ENCODE measurements at regions not wholly inside any gene's neighbourhood (a gene's known extent, or its start where the extent isn't known, plus 50 kb on each side); places are given as distances from the start of the nearest gene placed in this dataset.

DNA sequence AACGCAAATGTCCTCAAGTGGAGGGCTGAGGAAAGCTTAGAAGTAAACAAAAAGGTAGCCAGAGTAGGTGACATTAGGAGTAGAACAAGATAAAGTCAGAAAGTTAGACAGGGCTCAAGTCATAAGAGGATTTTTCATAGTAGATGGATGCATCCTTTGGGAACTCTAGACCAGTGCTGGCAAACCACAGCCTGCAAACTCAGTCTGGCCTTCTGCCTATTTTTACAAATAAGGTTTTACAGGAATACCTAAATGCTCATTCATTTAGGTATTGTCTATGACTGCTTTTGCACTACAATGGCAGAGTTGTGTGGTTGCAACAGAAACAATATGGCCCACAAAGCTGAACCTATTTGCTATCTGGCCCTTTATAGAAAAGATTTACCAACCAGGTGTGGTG lies 116.0 kb upstream of the HMHB1 start:
- H3K4me1 ChIP-seq, result peaks cover 0 to 41% (median 15%) of the 10 kb centered on the region in 12 donors
- no peaks in the 10 kb centered on the region for H3K27me3 ChIP-seq
- intact Hi-C loops (cut with DNase I), result no loop called here
- DNase-seq (no peak), ATAC-seq (no peak)
- H3K4me3 ChIP-seq, result no peak overlapping the region
- WGBS, 4 donors, result 65 to 83% (median 74%) methylated on average over 1 of the region's 1 CpG
- no peaks in the 10 kb centered on the region for H3K36me3 ChIP-seq
- H3K9me3 ChIP-seq, result no peaks in the 10 kb centered on the region
- TF ChIP-seq, protein P1, sequence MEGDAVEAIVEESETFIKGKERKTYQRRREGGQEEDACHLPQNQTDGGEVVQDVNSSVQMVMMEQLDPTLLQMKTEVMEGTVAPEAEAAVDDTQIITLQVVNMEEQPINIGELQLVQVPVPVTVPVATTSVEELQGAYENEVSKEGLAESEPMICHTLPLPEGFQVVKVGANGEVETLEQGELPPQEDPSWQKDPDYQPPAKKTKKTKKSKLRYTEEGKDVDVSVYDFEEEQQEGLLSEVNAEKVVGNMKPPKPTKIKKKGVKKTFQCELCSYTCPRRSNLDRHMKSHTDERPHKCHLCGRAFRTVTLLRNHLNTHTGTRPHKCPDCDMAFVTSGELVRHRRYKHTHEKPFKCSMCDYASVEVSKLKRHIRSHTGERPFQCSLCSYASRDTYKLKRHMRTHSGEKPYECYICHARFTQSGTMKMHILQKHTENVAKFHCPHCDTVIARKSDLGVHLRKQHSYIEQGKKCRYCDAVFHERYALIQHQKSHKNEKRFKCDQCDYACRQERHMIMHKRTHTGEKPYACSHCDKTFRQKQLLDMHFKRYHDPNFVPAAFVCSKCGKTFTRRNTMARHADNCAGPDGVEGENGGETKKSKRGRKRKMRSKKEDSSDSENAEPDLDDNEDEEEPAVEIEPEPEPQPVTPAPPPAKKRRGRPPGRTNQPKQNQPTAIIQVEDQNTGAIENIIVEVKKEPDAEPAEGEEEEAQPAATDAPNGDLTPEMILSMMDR (IDR thresholded peaks at IDR 0.05), result no peak
- no peak for TF ChIP-seq POLR2A (IDR thresholded peaks at IDR 0.05)
- no peak overlapping the region for H3K27ac ChIP-seq

DNA sequence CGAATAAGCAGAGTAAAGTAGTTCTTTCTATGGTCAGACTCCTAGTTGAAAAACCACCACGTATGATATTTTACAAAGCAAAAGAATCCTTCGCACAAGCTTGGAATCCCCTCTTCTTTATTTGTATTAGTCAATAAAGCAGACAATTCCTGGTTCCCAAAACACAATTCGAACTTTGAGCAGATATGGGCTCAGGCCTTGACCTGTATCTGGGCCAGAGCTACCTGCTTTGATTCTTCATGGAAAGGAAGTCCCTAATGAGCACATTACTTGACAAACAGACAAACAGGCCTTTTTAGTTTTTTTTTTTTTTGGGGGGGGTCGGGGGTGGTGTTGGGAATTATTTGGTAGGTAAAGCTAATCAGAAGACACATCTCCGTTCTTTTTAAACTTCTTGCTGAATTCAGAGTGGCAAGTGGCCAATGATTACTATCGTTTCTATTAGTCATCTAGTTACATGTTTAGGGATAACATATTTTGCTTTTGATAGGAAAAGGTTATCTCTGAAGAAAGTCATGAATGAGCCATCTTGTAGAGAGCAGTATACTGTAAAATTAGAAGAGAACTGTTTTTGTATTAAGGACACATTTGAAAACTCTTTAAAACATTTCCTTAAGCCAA lies 116.6 kb upstream of the HMHB1 start:
- Histone ChIP-seq H3K36me3 (no peaks in the 10 kb centered on the region), H3K4me3 (no peak overlapping the region), H3K9me3 (peaks cover 0 to 3% (median 0%) of the 10 kb centered on the region in 12 donors), H3K27ac (no peak overlapping the region), H3K27me3 (no peaks in the 10 kb centered on the region), H3K4me1 (peaks cover 0 to 41% (median 15%) of the 10 kb centered on the region in 12 donors)
- 82 to 84% (median 84%) methylated on average over 7 of the region's 7 CpGs for WGBS, 4 donors
- intact Hi-C loops (cut with DNase I), result no loop called here
- TF ChIP-seq, protein P1 (IDR thresholded peaks at IDR 0.05), result no peak
- no peak for TF ChIP-seq POLR2A (IDR thresholded peaks at IDR 0.05)
- DNase-seq (no peak), ATAC-seq (no peak)

DNA sequence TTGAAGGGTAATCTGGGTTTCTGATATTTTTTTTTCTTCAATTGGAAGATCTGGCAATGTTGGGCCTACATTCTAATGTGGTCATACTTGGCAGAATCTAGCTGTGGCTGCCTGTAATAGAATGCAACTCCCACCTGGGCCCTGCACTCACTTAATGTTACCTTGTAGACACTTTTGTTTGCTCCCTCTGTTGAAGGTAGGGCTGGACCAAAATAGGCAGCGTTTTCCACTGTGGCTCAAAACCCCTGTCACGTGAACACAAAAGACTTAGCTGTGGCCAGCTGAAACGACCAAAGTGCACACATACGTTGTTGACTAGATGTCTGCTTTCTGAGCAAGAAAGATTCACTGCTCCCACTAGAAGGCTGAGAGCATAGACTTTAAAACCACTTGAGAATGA lies 117.6 kb upstream of the HMHB1 start:
- H3K36me3 ChIP-seq, result no peaks in the 10 kb centered on the region
- no peaks in the 10 kb centered on the region for H3K27me3 ChIP-seq
- peaks cover 0 to 13% (median 3%) of the 10 kb centered on the region in 12 donors for H3K9me3 ChIP-seq
- peaks cover 0 to 41% (median 15%) of the 10 kb centered on the region in 12 donors for H3K4me1 ChIP-seq
- no peak for ATAC-seq
- H3K27ac ChIP-seq, result no peak overlapping the region
- no peak for TF ChIP-seq POLR2A (IDR thresholded peaks at IDR 0.05)
- intact Hi-C loops (cut with DNase I), result no loop called here
- DNase-seq, result no peak
- 79 to 87% (median 81%) methylated on average over 4 of the region's 4 CpGs for WGBS, 4 donors
- no peak overlapping the region for H3K4me3 ChIP-seq

DNA sequence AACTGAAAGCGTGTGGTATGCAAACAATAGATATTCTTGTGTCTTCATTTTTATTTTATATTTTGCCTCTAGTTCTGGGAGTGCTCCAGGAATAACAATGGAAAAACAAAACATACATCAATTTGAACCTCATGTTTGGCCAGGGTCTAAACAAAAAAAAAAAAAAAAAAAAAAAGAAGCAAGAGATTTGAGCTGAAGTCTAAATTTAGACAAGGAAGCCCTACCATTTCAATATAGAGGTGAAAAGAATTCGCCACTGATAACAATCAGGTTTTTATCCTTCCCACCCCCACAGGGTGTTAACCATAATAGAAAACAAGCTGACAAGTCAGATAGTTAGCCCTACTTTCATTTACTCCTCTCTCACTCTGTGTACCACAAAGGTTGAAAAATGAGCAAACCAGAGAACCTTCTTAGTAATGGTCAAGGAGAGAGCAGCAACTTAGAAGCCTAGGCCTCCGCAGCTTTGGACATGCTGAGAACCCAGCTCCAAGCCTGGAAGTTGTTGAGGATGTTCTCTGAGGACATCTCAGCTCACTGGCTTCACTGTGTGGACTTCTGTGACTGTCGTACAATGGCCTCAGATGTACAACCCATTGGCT lies 118.2 kb upstream of the HMHB1 start:
- Histone ChIP-seq H3K4me3 (no peak overlapping the region), H3K27ac (peak overlapping the region in 3 of 12 donors; percentile 4 to 44 (median 35)), H3K36me3 (no peaks in the 10 kb centered on the region), H3K4me1 (peaks cover 0 to 41% (median 15%) of the 10 kb centered on the region in 12 donors), H3K9me3 (peaks cover 0 to 19% (median 4%) of the 10 kb centered on the region in 12 donors), H3K27me3 (no peaks in the 10 kb centered on the region)
- intact Hi-C loops (cut with DNase I), result no loop called here
- WGBS, 4 donors, result 56 to 59% (median 57%) methylated on average over 4 of the region's 4 CpGs
- no peak for DNase-seq
- TF ChIP-seq POLR2A (IDR thresholded peaks at IDR 0.05), result no peak
- TF ChIP-seq, protein P1 (IDR thresholded peaks at IDR 0.05), result no peak
- peak in 2 of 4 donors; percentile 16 to 41 for ATAC-seq

Measured in heart left ventricle (tissue), 16 donors.